Uterus (tissue), 2 donors: ENCODE measurements at regions not wholly inside any gene's neighbourhood (a gene's known extent, or its start where the extent isn't known, plus 50 kb on each side); places are given as distances from the start of the nearest gene placed in this dataset.
"Not testable (repeated sequence)": the region's sequence is repeated elsewhere in the genome, so short reads cannot be mapped to it uniquely, and the experiment has no call there.

Experiments used
- POLR2A ChIP-seq, 2 donors: fragments of 450-650 bp; IDR thresholded peaks; one replicate each; pipeline ENCODE4 v1.6.1; 2016; ENCODE audit warnings: antibody characterized with exemption in 2 of 2, mild to moderate bottlenecking in 1 of 2, moderate library complexity in 1 of 2
- TF ChIP-seq, protein P1 (sequence below), 4 experiments: fragments of 200-600 bp in 2 of 4; fragments of 450-650 bp in 2 of 4; sonication (generic) in 2 of 4; IDR thresholded peaks; one replicate each; pipeline ENCODE4 v1.5.1; 2016 to 2019; ENCODE audit warnings: antibody characterized with exemption in 4 of 4, mild to moderate bottlenecking in 2 of 4, moderate library complexity in 1 of 4

GRCh38 chr4:186837463-186837862, 113.8 kb upstream of the FAT1 start:
- not testable (repeated sequence) for TF ChIP-seq POLR2A (IDR thresholded peaks at IDR 0.05)
- TF ChIP-seq, protein P1, sequence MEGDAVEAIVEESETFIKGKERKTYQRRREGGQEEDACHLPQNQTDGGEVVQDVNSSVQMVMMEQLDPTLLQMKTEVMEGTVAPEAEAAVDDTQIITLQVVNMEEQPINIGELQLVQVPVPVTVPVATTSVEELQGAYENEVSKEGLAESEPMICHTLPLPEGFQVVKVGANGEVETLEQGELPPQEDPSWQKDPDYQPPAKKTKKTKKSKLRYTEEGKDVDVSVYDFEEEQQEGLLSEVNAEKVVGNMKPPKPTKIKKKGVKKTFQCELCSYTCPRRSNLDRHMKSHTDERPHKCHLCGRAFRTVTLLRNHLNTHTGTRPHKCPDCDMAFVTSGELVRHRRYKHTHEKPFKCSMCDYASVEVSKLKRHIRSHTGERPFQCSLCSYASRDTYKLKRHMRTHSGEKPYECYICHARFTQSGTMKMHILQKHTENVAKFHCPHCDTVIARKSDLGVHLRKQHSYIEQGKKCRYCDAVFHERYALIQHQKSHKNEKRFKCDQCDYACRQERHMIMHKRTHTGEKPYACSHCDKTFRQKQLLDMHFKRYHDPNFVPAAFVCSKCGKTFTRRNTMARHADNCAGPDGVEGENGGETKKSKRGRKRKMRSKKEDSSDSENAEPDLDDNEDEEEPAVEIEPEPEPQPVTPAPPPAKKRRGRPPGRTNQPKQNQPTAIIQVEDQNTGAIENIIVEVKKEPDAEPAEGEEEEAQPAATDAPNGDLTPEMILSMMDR (IDR thresholded peaks at IDR 0.05), result not testable (repeated sequence)
